Limb (tissue), 2 donors: ENCODE measurements at regions not wholly inside any gene's neighbourhood (a gene's known extent, or its start where the extent isn't known, plus 50 kb on each side); places are given as distances from the start of the nearest gene placed in this dataset.
"Not testable (repeated sequence)": the region's sequence is repeated elsewhere in the genome, so short reads cannot be mapped to it uniquely, and the experiment has no call there.

ENCODE experiments used
- DNase-seq, 2 donors: peaks; one replicate each; pipeline ENCODE4 v3.0.0-alpha.2; 2016; ENCODE audit errors: extremely low spot score in 2 of 2

- no peak for DNase-seq
Observed at GRCh38 chr13:65601855-65602254, 1628.3 kb downstream of the PCDH9 start.

DNA sequence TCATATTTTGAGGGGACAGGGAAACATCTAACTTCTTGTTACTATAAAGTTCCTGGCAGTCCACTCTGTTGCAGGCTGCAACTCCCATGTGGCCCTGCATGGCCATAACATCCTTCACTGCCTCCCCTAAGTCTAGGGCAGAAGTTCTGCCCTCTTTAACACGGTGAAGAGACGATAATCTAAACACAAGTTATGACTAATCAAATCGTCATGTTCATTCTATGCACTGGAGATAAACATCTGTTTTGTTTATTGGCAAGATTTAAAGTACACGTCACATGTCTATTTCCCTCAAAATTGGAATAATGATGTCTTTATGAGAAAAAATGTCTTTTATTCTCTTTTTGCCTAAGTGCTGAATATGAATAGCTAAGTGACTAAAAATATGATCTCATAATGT, 1629.4 kb downstream of the PCDH9 start:
- no peak for DNase-seq

- DNase-seq, result no peak
Observed at GRCh38 chr13:65597839-65598818, 1632.0 kb downstream of the PCDH9 start.

DNA sequence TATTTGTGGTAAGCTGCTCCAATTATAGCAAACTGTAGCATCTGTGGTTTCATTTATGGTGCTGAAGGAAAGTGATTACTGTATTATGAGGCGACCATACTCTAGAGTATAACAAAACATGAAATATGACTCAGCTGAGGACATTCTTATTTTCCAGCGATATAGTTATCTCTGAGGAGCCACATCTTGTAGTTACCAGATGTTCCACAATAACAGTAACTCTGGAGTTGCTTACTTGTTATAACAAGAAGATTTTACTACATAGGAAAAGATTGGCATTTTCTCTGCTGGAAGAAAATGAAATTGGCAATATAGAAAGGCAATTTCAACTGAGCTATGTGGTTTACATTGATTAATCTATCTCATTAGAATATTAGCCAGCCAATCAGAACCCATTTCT, 1634.2 kb downstream of the PCDH9 start:
- DNase-seq, result no peak

DNA sequence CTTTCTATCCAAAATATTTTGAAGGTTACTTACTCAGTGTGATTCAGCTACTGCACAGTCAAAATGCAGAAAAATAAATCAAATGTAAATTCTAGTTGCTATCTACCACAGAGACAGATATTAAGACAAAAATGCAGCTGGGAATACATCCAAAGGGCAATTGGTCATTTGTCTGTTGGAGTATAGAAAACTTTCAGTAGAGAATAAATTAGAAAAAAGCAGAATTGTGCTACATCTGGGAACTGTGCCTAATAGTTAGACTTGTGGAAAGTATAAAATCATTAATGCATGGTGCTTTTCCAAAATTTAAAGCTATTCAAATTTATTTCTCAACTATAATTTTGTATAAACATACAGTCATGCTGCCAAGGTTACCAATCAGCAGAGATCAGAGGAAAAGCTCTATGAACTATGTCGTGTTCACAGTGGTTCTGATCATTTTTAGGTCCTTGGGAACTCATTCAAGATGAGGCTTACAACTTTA, 1635.8 kb downstream of the PCDH9 start:
- DNase-seq, result no peak

- DNase-seq, result no peak
Observed at GRCh38 chr13:65593298-65593874, 1636.8 kb downstream of the PCDH9 start.

DNA sequence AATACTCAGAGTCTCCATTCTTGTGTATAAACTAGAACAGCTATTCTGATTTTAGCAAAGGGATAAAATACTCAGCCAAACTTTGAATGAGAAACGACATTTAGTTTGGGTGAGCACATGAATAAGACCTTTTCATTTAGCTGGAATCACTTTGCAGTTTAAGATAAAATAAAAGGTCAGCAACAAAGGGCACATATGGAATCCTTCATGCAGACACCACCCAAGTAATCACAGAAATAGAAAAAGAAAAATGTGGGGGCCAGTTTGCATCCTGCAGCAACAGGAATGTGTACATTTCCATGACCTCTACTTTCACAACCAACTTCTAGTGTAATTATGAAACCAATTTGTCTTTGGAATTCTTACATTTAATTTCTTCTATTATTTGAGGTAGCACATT, 1637.4 kb downstream of the PCDH9 start:
- no peak for DNase-seq

GRCh38 chr13:65585346-65585745, 1644.8 kb downstream of the PCDH9 start:
- no peak for DNase-seq

DNA sequence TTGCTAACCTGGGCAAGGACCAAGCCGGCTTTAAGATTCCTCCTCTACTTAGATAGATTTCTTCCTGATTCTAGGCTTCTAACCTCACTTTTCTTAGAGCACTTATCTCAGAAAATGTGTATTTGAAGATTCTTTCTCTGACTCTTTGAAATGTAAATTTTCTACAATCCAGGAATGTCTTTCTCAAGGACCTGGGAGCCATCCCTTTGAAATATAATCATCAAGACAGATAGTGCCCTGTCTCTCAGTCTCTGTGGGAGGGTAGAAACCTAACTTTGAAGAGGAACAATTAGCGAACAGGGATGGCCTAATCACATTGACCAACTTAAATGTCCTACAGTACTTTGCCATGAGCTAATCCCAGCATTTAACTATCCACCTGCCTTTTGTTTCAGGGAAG, 1646.0 kb downstream of the PCDH9 start:
- DNase-seq, result no peak

DNA sequence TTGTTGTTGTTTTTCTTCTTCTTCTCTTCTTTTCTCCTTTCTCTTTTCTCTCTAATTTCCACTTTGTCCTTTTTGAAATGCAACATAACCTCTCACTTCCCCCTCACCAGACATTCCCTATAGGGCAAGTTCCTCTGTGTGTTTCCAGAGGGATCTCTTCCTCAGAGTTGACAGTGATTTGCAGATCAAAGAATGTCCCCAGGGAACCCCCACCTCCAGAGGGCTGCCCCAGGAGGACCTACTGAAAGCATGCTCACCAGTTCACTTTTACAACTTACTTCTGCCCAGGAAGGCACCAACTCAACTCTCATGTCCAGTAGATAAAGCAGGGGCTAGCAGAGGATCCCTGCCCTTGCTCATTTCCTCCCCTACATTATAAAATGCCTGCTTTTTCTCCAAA, 1648.0 kb downstream of the PCDH9 start:
- DNase-seq, result no peak

- not testable (repeated sequence) for DNase-seq
Observed at GRCh38 chr13:65564561-65564960, 1665.6 kb downstream of the PCDH9 start.

- DNase-seq, result no peak
Observed at GRCh38 chr13:65562305-65562704, 1667.8 kb downstream of the PCDH9 start.

- DNase-seq, result no peak
Observed at GRCh38 chr13:65560936-65561335, 1669.2 kb downstream of the PCDH9 start.

GRCh38 chr13:65555962-65556361, 1674.2 kb downstream of the PCDH9 start:
- DNase-seq, result no peak

GRCh38 chr13:65553096-65553727, 1676.9 kb downstream of the PCDH9 start:
- DNase-seq, result peak in 1 of 2 donors; percentile 19

GRCh38 chr13:65551208-65551607, 1678.9 kb downstream of the PCDH9 start:
- DNase-seq, result no peak

DNA sequence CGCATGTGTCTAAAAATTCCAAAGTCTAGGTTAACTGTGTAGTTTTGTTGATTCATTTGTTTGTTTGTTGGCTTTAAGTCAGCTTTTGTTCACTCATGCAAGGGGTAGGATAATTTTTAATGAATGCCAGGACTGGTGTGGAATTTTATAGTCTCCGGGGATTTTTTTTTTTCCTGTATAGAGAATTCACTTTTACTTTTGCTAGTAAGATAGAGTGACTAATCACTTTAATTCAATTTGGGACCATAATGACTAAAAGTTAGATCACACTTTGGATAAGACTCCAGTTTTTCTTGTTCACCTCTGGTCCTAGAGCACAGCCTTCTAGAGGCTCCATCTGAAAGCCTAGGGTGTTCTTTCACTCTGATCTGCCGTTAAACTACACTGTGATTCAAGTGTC, 1690.0 kb downstream of the PCDH9 start:
- no peak for DNase-seq

DNA sequence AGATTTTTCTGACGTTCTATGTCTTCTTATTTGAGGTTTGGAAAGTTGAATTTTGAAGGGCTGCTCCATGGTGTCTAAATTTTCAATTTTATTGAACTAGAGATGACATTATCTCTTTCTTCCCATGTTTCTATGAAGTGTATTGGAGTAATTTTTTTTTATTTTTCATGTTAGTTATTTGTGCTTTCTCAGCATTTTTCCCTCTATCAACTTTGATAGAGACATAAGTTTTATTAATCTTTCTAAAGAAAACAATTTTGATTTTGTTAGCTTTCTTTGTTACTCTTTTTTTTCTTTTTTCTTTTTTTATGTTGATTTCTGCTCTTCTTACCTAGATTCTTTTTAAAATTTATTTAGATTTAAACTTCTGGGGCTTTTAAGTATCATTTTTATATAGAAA, 1694.8 kb downstream of the PCDH9 start:
- no peak for DNase-seq

DNA sequence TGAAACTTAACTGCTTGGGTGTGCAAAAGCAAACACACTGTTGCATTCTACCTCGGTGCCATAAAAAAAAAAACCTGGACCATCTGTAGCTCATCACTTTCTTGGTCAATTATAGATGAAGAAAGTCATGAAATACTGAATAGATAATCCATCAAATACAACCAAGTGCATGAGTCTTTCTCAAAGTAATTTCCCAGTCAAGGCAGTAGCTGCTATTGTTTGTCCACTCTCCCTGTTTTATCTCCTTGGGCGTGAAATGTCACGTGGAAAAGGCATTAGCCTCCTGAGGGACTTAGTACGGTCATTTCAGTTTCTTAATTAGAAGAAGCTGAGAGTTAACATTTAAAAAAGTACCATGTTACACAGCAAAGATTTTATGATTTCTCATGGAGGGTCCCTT, 1697.9 kb downstream of the PCDH9 start:
- DNase-seq, result no peak

- no peak for DNase-seq
Observed at GRCh38 chr13:65530688-65531087, 1699.4 kb downstream of the PCDH9 start.

GRCh38 chr13:65529541-65529940, 1700.6 kb downstream of the PCDH9 start:
- no peak for DNase-seq

GRCh38 chr13:65508745-65509144, 1721.4 kb downstream of the PCDH9 start:
- DNase-seq, result no peak
